Kasumi-1 (cell line): ENCODE measurements at regions not wholly inside any gene's neighbourhood (a gene's known extent, or its start where the extent isn't known, plus 50 kb on each side); places are given as distances from the start of the nearest gene placed in this dataset.

Source experiments
- DNase-seq, 2 experiments: peaks; one replicate each; lab custom pipeline; 2025; lab: John Stamatoyannopoulos, UW

DNA sequence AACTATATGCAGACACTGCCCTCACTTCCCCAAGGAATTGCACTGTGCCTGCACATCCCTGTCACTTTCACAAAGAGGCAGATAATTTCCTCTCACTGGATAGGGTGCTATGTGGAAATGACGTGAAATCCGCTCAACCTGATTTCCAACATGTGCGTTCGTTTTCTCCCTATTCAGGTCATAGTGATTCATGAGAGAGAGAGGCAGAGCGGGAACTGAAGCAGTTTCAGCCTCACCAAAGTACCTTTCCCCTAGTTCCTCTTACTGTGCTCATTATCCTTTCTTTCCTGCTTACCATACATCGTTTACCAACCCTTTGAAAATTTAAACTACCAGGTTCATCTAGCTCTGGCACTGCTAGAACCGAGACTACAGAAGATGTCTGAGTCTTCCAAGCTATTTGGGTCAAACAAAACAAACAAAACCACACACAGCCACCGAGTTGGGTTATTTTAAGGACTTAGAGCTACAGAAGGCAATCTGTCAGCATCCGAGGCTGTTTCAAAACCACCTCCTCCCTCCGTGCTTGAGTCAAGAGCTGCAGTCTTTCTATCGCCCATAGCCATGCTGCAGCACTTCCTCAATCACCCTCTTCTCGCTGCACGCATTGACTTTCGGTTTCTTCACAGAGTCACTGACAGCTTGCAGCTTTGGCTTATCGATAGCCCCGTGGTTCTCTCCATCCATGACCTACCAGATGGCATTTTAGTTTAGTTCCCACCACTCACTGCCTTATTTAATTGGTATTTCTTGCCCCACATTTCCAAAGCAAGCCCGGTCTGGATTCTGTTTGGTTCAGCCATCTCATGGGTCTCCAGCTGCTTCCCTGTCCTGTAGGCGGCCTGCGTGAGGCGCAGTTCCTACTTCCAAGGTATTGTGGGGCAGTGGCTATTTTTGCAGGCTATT, 1395.8 kb downstream of the EFNB2 start:
- peak; percentile 91 to 95 for DNase-seq

DNA sequence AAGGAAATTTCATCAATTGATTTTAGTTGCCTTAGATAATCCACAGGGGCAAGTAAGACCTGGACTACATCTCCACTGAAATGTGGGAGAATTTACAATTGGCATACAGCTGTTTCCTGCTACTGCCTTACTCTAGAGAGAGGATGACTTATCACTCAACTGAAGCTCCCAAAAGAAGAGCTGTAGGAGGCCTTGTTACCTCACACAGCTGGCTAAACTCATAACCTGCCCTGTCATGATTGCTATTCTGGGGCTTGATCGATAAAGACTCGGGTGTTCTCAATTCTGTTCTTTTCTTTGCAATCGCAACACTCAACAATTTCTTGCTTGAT, 1396.4 kb downstream of the EFNB2 start:
- peak; percentile 64 to 65 for DNase-seq

DNA sequence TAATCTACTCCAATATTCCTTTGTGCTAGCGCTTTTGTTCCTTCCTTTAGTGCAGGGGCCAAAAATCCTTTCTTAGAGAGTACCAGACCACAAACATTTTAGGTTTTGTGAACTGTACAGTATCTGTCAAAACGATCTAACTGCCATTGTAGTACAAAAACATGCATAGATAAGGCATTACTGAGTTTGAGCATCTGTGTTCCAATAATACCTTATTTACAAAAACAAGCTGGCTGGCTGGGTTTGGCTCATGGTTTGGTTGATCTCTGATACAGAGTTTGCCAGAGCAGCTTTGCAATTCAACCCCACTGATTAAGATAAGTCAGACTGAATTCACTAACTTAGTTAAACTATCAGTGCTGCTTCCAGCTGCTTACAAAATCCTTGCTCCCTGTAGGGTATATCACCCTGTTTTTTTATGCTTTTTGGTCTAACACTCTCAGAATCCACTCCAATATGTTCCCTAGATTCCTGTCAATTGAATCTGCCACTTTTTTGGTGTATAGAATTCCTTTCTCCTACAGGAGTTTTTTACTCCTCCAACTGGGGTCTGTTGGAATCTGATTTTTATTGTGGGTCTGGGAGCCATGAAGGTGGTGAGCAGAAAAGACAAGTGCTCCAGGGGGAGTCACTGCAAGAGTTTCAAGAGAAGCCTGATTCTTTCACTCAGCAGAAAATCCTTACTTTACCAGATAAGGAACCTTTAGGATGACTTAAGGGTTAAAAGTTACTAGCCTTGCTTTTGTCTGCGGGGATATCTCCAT, 1399.4 kb downstream of the EFNB2 start:
- peak in 1 of 2 experiments; percentile 7 for DNase-seq

DNA sequence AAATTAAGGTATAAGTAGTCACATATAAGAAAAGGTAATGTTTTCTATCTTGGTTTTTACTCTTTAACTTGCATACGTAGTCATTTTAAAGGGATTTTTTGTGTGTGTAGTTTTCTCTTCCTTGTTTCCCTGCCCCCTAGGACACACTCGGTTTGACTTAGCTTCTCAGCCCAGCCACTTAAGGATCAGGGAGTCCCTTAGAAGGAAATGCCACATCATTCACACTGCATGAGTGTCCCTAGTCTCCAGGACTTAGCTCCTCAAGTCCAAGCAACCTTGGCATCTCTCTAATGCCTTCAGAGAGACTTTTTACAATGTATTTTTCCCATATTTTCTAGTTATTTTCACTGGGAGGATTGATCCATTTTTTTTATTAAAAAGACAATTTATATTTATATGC, 1407.7 kb downstream of the EFNB2 start:
- no peak for DNase-seq

DNA sequence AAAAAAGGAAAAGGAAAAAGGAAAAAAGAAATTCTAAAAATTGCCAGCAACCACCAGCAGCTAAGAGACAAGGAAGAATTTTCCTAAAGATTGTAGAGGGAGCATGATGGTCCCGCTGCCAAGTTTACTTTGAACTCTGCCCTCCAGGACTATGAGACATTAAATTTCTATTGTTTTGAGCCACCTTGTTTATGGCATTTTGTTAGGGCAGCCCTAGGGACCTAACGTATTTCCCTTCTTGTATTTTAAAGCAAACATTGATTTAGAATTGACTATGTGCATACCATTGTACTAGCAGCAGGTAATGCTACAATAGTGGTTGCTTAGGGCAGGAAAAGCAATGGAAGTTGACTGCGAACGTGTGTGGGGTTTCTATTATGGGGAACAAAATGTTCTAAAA, 1414.2 kb downstream of the EFNB2 start:
- DNase-seq = no peak

DNA sequence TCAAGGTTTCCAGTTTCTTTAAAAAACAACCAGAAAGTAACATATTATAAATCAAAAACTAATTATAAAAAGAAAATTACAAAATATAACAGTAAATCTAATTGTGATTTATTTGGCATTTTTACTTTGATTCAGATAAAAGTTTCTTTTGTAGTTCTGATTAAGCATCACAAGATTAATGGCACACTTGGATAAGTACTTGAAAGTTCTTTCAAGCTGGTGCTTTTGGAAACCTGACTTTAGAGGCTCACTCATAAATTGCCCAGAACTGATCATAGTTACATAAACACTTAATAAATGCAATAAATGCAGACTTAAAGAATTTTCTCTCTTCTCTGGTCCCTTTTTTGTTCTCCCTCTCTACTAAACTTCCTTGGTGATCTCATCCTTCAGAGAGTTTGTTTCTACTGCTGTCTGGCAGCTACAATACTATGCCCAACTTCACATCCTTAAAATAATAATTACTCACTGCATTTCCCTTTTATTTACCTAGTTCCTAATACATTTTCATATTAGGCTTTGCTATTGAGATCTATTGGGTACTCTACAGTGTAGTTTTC, 1417.0 kb downstream of the EFNB2 start:
- no peak for DNase-seq

DNA sequence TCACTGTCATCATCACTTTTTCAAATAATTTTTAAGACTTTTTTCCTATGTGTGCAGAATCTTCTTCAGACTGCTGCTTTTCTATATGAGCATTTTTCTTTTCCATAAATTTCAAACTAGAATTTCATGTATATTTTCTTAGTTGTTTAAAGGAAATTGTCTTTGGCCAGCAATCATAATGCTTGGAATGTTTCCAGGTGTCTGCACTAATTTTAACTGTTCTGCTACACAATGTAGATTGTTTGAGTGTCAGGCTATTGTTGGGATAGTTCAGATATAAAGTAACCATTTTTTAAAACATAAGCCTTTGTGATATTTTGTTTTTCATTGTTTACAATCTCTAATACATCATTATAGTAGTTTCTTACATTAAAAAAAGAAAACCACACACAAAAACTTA, 1418.5 kb downstream of the EFNB2 start:
- no peak for DNase-seq

DNA sequence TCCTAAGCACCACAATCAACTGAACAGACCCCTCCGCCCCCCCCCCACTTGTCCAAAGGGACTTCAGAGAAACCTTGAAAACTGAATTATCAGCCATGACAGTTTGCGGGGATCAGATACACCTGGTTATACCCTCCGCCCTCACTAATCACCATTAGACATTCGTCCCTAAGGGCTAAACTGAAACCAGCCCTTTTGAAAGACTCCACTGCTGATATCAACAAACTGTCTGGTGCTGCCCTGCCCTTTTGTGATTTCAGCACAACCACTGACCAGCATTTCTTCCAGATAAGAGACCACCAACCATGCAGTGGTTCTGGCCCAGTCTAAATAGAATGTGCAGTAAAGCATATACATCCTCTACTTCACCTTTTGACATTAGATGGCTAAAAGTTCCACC, 1422.9 kb downstream of the EFNB2 start:
- no peak for DNase-seq

DNA sequence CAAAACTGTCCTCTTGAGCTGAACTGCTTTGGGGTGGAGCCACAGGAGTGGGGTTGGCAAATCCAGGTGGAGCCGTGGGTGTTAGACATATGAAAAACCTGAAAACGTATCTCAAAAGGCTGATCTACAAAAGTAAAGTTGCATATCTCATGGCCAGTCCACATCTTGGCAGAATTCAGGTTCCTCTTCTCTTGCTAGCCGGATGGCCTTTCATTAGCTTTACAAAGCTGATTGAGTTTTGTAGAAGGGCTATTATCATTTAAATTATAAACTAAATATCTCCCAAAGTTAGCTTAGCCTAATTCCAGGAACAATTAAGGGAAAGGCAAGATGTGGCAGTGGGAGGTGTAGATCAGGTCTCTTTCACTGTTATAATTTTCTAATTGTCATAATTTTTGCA, 1427.7 kb downstream of the EFNB2 start:
- no peak for DNase-seq

DNA sequence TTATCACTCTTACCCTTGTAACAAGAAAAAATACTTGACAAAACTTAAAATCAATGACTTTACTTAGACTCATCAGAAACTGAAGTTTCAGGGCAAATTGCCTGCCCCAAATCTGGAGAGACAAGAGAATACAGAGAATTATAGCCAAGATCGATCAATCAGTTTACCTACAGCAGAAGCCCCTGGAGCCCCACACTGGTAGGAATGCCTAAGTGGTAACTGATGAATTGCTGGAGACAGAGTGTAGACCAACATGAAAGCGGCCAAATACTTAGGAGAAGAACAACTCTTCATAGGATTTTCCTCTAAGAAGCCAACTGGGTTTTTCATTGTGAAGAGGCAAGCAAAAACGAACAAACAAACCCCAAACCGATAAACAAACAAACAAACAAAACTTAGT, 1430.0 kb downstream of the EFNB2 start:
- DNase-seq = no peak

DNA sequence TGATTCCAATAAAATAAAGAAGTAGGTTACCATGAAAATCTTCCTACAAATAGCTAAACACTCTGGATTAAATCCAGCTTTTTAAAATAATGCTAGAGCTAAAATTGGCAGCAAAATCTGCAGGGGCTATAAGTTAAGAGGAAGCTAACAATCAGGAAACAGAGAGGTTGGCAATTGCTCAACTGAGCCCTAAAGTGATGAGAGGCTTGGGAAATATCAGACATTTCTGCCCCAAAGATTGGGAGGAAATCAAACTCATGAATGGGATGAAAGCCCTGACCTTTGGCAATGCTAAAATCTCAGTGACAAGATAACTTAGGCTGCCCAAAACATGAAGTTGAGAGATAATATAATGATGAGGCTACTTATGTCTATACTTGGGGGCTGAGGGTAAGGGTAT, 1437.9 kb downstream of the EFNB2 start:
- DNase-seq = peak; percentile 30 to 33

DNA sequence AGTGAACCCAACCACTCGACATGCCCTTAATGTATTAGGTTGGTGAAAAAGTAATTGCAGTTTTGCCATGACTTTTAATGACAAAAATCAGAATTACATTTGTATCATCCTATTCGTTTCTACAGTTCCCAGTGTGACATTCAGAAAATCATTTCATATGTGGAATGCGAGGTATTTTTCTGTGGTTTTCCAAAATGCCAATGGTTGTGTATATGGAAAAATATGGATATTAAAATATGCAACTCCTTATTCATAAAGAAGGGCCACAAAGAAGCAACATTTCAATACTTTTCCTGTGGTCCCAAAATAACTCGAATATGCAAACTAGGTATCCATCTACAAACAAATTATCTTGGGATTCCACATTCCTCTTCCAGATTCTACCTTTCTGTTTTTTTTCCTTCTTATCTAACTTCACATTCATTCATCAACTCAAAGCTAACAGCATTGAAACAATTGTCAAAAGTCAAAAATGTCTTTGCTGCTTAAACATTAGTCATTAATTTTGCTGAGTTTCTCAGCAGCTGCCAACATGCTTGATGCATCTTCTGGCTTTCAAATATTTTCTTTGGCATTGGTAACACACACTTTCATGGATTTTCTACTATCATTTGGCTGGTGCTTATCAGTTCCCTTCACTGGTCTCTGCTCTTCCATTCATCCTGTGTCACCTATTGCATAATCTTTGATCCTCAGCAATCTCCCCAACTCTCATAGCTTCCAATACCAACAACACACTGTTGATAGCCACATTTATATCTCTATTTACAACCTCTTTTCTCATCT, 1445.4 kb downstream of the EFNB2 start:
- no peak for DNase-seq

DNA sequence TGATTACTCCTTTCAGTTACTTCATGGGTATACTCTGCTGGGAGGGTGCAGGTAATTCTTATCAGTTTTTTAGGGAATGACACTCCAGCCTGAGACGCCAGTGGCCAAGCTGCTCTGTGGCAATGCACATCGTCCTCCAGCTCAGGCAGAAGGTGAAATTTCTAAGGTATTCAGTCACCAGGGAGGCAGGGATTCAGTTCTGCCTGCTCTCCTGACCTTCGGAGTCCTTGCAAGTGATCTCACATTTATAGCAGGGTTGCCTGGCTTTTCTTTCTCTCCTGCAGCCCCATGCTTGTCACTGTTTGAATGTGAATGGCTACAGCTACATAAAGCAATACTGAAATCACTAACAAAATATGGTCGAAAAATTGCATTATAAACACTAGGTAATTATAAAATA, 1447.5 kb downstream of the EFNB2 start:
- no peak for DNase-seq

DNA sequence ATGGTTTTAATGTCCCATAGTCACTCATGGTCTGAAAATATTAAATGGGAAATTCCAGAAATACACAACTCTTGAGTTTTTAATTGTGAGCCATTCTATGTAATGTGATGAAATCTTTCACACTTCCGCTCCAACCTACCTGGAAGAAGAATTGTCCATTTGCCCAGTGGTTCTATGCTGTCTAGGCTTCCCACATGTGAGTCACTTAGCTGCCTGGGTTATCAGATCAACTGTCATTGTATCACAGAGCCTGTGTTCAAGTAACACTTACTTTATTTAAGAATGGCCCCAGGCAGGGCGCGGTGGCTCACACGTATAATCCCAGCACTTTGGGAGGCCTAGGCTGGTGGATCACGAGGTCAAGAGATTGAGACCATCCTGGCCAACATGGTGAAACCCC, 1450.5 kb downstream of the EFNB2 start:
- DNase-seq = no peak

DNA sequence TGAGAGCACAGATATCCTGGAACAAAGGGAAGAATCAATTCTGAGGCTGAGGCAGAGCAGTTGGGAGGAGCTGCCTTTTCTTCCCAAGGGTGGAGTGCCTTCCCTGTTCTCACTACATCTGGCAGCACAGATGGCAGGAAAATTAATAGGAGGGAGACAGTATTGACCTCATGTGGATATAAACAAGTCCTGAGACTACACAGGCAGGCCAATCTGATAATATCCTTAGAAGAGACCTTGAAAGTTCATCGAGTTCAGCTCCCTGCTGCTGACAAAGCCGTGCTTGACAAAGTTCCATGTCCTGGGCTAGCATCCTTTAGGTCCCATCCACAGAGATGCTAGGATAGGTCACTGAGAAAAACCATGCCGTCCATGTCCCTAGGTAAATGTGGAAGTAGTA, 1451.5 kb downstream of the EFNB2 start:
- no peak for DNase-seq

DNA sequence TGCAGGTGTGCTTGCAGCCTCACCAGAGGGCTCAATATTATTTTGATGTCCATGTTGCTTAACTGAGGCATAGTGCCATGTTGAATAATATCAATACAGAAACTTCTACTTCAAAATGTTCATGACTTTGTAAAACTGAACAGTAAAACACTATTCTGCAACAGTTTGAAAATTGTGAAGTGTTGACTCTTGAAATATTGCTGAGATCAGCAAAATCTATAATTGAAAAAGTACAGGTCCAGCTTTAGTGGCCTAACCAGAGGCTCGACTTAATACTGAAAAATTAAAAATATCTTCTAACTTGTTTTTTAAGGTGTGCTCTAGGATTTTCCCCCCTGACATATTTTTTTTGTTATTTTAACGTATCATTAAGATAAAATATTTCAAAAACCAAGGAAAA, 1460.7 kb downstream of the EFNB2 start:
- DNase-seq = no peak

DNA sequence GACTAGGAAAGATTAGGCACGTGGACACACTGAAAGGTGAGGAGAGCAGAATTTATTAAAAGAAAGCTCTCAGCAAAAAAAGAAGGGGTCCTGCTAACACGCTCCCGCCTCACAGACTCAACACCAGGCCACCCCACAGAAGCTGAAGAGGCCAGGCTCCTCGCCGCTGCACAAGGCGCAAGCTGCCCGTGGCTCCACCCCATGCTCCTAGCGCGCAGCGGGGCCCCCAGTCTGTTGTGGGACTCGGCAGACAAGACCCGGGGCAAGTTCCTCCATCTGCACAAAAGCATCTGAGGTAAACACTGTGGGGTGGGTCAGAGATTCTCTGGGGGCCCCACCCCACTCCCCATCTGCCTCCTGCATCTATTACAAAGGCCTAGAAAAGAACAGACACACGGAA, 1462.4 kb downstream of the EFNB2 start:
- no peak for DNase-seq

DNA sequence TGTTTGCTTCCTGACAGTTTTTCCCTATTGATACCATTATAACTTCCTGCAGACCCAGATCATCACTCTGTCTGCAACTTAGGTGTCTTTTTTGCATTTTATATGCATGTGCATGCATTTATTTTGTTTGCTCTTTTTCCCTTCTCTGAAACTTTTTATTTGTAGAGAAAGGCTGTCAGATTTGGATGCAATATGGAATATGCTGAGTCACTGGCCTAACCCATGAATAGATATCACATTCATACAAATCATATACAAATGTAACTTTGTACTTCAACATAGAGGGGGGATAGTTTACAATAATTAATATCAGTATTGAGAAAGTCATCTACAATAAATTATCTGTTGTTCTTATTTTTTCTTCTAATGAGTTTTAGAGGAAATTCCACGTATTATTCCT, 1465.0 kb downstream of the EFNB2 start:
- no peak for DNase-seq

DNA sequence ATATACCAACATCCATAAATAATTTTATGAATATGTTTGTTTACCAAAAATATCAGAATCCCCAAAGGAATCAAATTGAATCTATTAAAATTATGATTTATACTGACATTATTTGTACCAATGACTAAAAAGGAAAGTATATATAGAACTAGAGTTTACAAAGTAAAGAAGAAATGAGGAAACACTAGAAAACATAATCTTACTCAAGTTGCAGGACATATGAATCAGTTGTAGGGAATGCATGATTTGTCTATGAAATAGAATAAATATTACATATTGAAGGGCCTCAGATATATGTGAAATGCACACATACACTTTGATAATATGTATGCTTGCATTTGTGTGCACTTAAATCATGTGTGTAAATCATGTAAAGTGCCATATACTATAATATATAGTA, 1466.4 kb downstream of the EFNB2 start:
- no peak for DNase-seq

DNA sequence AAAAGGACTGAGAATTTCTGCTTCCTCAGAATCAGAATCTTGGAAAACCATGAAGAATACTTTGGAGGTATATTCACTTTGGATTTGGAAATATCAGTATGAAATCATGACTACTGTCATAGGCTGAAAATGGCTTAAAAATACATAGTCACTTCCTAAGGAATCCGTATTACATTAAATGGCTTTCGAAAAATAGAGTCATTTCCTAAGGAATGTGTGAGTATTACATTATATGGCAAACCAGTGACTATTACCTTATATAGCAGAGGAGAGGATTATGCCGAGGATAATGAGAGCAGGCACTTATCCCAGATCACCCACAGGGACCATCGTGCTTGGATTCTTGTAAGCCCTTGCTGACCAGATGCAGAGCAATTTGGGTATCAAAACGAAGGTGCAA, 1471.8 kb downstream of the EFNB2 start:
- DNase-seq = no peak

DNA sequence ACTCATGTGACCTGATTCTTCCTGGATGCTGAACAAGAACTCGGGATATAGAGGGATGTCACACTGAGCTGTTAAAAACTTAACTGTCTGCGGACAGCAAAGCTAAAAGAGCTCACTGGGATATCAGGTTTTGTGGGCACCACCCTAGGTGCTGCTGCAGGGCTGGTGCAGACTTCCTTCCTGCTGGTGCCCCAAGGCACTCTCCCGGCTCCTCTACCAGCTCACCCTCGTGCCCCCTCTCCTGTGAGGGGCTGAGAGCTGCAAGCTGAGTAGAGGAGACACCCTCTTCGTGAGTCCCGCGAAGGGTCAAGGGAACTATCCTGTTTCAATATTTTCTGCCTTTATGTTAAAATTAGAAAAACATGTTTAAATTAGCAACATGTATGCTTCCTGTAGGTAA, 1475.7 kb downstream of the EFNB2 start:
- DNase-seq = no peak

DNA sequence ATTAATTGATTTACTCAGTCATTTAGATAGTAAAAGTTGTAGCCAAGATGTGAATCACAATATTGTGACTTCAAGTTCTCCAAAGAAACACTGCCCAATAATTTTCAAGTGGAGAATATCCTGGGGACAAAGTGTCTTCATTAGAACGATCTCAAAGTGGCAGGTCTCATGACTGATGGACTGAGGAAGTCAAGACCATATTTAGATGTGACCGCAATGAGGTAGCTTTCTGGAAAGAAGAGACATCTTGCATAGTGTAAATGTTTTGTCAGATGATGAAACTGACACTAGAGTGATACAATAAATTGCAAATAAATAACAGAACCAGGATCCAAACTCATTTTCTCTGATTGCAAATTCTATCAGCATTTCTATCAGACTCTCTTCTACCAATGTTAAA, 1476.9 kb downstream of the EFNB2 start:
- no peak for DNase-seq
